Right cardiac atrium (tissue), 5 donors: ENCODE measurements at regions not wholly inside any gene's neighbourhood (a gene's known extent, or its start where the extent isn't known, plus 50 kb on each side); places are given as distances from the start of the nearest gene placed in this dataset.

Experiments used
- ATAC-seq, 2 donors: fragments of 200-7000 bp; cut with Tn5 transposase; one replicate each; pipeline versions ENCODE4 v1.8.0 to v1.9.1; 2020; ENCODE audit warnings: moderate library complexity in 2 of 2, mild to moderate bottlenecking in 1 of 2
- DNase-seq, 3 donors: peaks; one replicate each; pipeline ENCODE4 v3.0.0-alpha.2; 2020
- H3K27ac ChIP-seq: one replicate; pipeline ENCODE4 v1.5.1; 2013; ENCODE audit warnings: mild to moderate bottlenecking, low read length, control low read depth, moderate library complexity
- H3K27me3 ChIP-seq: one replicate; pipeline ENCODE4 v1.6.1; 2013; ENCODE audit not compliant: control insufficient read depth, insufficient read depth
- H3K4me1 ChIP-seq: one replicate; pipeline ENCODE4 v1.6.1; 2013; ENCODE audit warnings: low read length; ENCODE audit not compliant: control insufficient read depth, insufficient read depth
- H3K4me3 ChIP-seq: one replicate; pipeline ENCODE4 v1.5.1; 2013; ENCODE audit warnings: low read length, control low read depth
- H3K9me3 ChIP-seq: one replicate; pipeline ENCODE4 v1.6.1; 2013; ENCODE audit warnings: low read length; ENCODE audit not compliant: control insufficient read depth
- WGBS: extraction: QIAGEN DNeasy Blood & Tissue Kit; methylation state at CpG from one replicate; pipeline ENCODE4 v1.1.7; 2013; 5-methylcytosine and 5-hydroxymethylcytosine counted together
- intact Hi-C, 4 donors: fragments of 100-400 bp; cut with DNase I; formaldehyde crosslinking; loops; one replicate each; pipeline versions ENCODE4 v1.11.0 to v1.14.0; 2022 to 2023
- donor health status: healthy with polysubstance abuse.
- donor health status: DM: no; HTN: yes; CAD: no.
- donor health status: DM: no; HTN: no; CAD: no.
- donor health status: DM: no; HTN: yes; CAD: no; lungs with severe emphysema.
- donor health status: DM: yes; HTN: yes; CAD: no.

- intact Hi-C loops = no loop called here
- no peaks in the 10 kb centered on the region for H3K27me3 ChIP-seq
- no peak for ATAC-seq
These were observed 117.9 kb upstream of the COL8A1 start for GRCh38 chr3:99520513-99520912.

GRCh38 chr3:99516936-99517335 is 121.5 kb upstream of the COL8A1 start:
- intact Hi-C loops = no loop called here

More at GRCh38 chr3:99520513-99520912, 117.9 kb upstream of the COL8A1 start:
- Histone ChIP-seq H3K27ac (no peak overlapping the region), H3K4me3 (no peak overlapping the region), H3K9me3 (no peaks in the 10 kb centered on the region), H3K4me1 (no peaks in the 10 kb centered on the region)
- no peak for DNase-seq

GRCh38 chr3:99515891-99516290 is 122.5 kb upstream of the COL8A1 start:
- peak in 1 of 2 donors; percentile 63 for ATAC-seq
- intact Hi-C loops = no loop called here
- no peaks in the 10 kb centered on the region for H3K9me3 ChIP-seq
- H3K4me1 ChIP-seq = no peaks in the 10 kb centered on the region
- no peak for DNase-seq
- H3K4me3 ChIP-seq = no peak overlapping the region
- no peak overlapping the region for H3K27ac ChIP-seq
- 66% methylated on average over 4 of the region's 4 CpGs for WGBS
- H3K27me3 ChIP-seq = no peaks in the 10 kb centered on the region

More at GRCh38 chr3:99516936-99517335, 121.5 kb upstream of the COL8A1 start:
- DNase-seq = no peak
- 76% methylated on average over 1 of the region's 1 CpG for WGBS
- ATAC-seq = no peak
- Histone ChIP-seq H3K27ac (no peak overlapping the region), H3K9me3 (no peaks in the 10 kb centered on the region), H3K4me1 (no peaks in the 10 kb centered on the region), H3K4me3 (no peak overlapping the region), H3K27me3 (no peaks in the 10 kb centered on the region)

GRCh38 chr3:99509224-99509623 is 129.2 kb upstream of the COL8A1 start:
- Histone ChIP-seq H3K4me1 (peaks cover 3% of the 10 kb centered on the region), H3K27me3 (no peaks in the 10 kb centered on the region), H3K4me3 (no peak overlapping the region), H3K9me3 (no peaks in the 10 kb centered on the region), H3K27ac (no peak overlapping the region)
- intact Hi-C loops = loop anchor here in 2 of 4 donors (10.0 kb wide), 2 partner anchors 176 to 246 kb away; no protein-coding TSS in a partner anchor
- peak; percentile 45 to 75 for ATAC-seq
- DNase-seq = peak in 1 of 3 donors; percentile 47
- 60% methylated on average over 5 of the region's 5 CpGs for WGBS

- no peak for DNase-seq
- H3K27ac ChIP-seq = no peak overlapping the region
- intact Hi-C loops = loop anchor here in 2 of 4 donors (10.0 kb wide), 2 partner anchors 177 to 247 kb away; no protein-coding TSS in a partner anchor
- no peaks in the 10 kb centered on the region for H3K27me3 ChIP-seq
- H3K9me3 ChIP-seq = no peaks in the 10 kb centered on the region
- no peak for ATAC-seq
- peaks cover 3% of the 10 kb centered on the region for H3K4me1 ChIP-seq
- H3K4me3 ChIP-seq = no peak overlapping the region
These were observed 130.2 kb upstream of the COL8A1 start for GRCh38 chr3:99508191-99508590.

GRCh38 chr3:99505646-99506269 is 132.6 kb upstream of the COL8A1 start:
- ATAC-seq = peak; percentile 81 to 82
- H3K4me1 ChIP-seq = peaks cover 3% of the 10 kb centered on the region
- H3K27me3 ChIP-seq = no peaks in the 10 kb centered on the region
- no peak overlapping the region for H3K4me3 ChIP-seq
- no peak overlapping the region for H3K27ac ChIP-seq
- WGBS = 62% methylated on average over 7 of the region's 7 CpGs
- intact Hi-C loops = loop anchor here in 2 of 4 donors (10.0 kb wide), 2 partner anchors 179 to 249 kb away; no protein-coding TSS in a partner anchor
- peak; percentile 61 to 75 (median 61) for DNase-seq
- H3K9me3 ChIP-seq = no peaks in the 10 kb centered on the region

- H3K27ac ChIP-seq = no peak overlapping the region
- peaks cover 3% of the 10 kb centered on the region for H3K4me1 ChIP-seq
- intact Hi-C loops = loop anchor here in 2 of 4 donors (10.0 kb wide), 2 partner anchors 180 to 250 kb away; no protein-coding TSS in a partner anchor
- DNase-seq (no peak), ATAC-seq (no peak)
- H3K27me3 ChIP-seq = no peaks in the 10 kb centered on the region
- H3K9me3 ChIP-seq = no peaks in the 10 kb centered on the region
- 65% methylated on average over 1 of the region's 1 CpG for WGBS
- H3K4me3 ChIP-seq = no peak overlapping the region
These were observed 133.2 kb upstream of the COL8A1 start for GRCh38 chr3:99505200-99505599.

- intact Hi-C loops = loop anchor here in 2 of 4 donors (10.0 kb wide), 2 partner anchors 181 to 251 kb away; no protein-coding TSS in a partner anchor
- 71% methylated on average over 2 of the region's 2 CpGs for WGBS
- Histone ChIP-seq H3K4me3 (no peak overlapping the region), H3K27me3 (no peaks in the 10 kb centered on the region), H3K4me1 (peaks cover under 1% of the 10 kb centered on the region), H3K27ac (no peak overlapping the region), H3K9me3 (no peaks in the 10 kb centered on the region)
- DNase-seq = no peak
- ATAC-seq = no peak
These were observed 134.1 kb upstream of the COL8A1 start for GRCh38 chr3:99504258-99504657.

- H3K9me3 ChIP-seq = no peaks in the 10 kb centered on the region
- WGBS = 49% methylated on average over 3 of the region's 3 CpGs
- H3K4me1 ChIP-seq = no peaks in the 10 kb centered on the region
- DNase-seq = peak in 2 of 3 donors; percentile 40 to 64
- intact Hi-C loops = loop anchor here in 2 of 4 donors (10.0 kb wide), 2 partner anchors 181 to 251 kb away; no protein-coding TSS in a partner anchor
- no peaks in the 10 kb centered on the region for H3K27me3 ChIP-seq
- H3K4me3 ChIP-seq = no peak overlapping the region
- H3K27ac ChIP-seq = peak overlapping the region; percentile 70
- peak; percentile 53 for ATAC-seq
These were observed 135.0 kb upstream of the COL8A1 start for GRCh38 chr3:99503350-99503749.

- H3K4me1 ChIP-seq = no peaks in the 10 kb centered on the region
- no peaks in the 10 kb centered on the region for H3K9me3 ChIP-seq
- 36% methylated on average over 1 of the region's 1 CpG for WGBS
- H3K4me3 ChIP-seq = no peak overlapping the region
- no peaks in the 10 kb centered on the region for H3K27me3 ChIP-seq
- ATAC-seq (peak in 1 of 2 donors; percentile 15), DNase-seq (no peak)
- intact Hi-C loops = loop anchor here in 2 of 4 donors (10.0 kb wide), 2 partner anchors 182 to 252 kb away; no protein-coding TSS in a partner anchor
- H3K27ac ChIP-seq = no peak overlapping the region
These were observed 135.5 kb upstream of the COL8A1 start for GRCh38 chr3:99502871-99503270.

- no peak overlapping the region for H3K27ac ChIP-seq
- H3K4me1 ChIP-seq = no peaks in the 10 kb centered on the region
- H3K4me3 ChIP-seq = no peak overlapping the region
- no peaks in the 10 kb centered on the region for H3K27me3 ChIP-seq
- ATAC-seq (peak; percentile 71 to 75), DNase-seq (no peak)
- no peaks in the 10 kb centered on the region for H3K9me3 ChIP-seq
- intact Hi-C loops = loop anchor here in 2 of 4 donors (10.0 kb wide), 2 partner anchors 184 to 254 kb away; no protein-coding TSS in a partner anchor
- WGBS = 30% methylated on average over 5 of the region's 5 CpGs
These were observed 137.9 kb upstream of the COL8A1 start for GRCh38 chr3:99500485-99500884.
